Loucy (cell line): ENCODE measurements at regions not wholly inside any gene's neighbourhood (a gene's known extent, or its start where the extent isn't known, plus 50 kb on each side); places are given as distances from the start of the nearest gene placed in this dataset.

ENCODE experiments used
- H2AFZ ChIP-seq: fragments of 200-600 bp; sonication (generic); 2 replicates; pipeline ENCODE4 v1.6.0; 2016; ENCODE audit warnings: antibody characterized with exemption, mild to moderate bottlenecking, low read length, moderate library complexity
- H3F3A ChIP-seq: fragments of 200-600 bp; 2 replicates; pipeline ENCODE4 v1.6.0; 2016; ENCODE audit warnings: antibody characterized with exemption, low read depth, mild to moderate bottlenecking
- H3K27me3 ChIP-seq: fragments of 200-600 bp; sonication (generic); 2 replicates; pipeline ENCODE4 v1.6.1; 2014; ENCODE audit warnings: low read length, mild to moderate bottlenecking; ENCODE audit not compliant: insufficient read depth, poor library complexity, severe bottlenecking
- H3K36me3 ChIP-seq: fragments of 200-600 bp; sonication (generic); 2 replicates; pipeline ENCODE4 v1.6.1; 2016; ENCODE audit warnings: low read length; ENCODE audit not compliant: insufficient read depth
- H3K4me1 ChIP-seq: fragments of 200-600 bp; sonication (generic); 2 replicates; pipeline ENCODE4 v1.5.1; 2014; ENCODE audit warnings: low read length, mild to moderate bottlenecking; ENCODE audit not compliant: insufficient read depth, poor library complexity, severe bottlenecking
- H3K4me2 ChIP-seq: fragments of 200-600 bp; sonication (generic); 2 replicates; pipeline ENCODE4 v1.6.0; 2014; ENCODE audit warnings: antibody characterized with exemption, low read length, low read depth, mild to moderate bottlenecking; ENCODE audit not compliant: poor library complexity, severe bottlenecking
- H3K4me3 ChIP-seq: fragments of 200-600 bp; sonication (generic); 2 replicates; pipeline ENCODE4 v1.5.1; 2014; ENCODE audit warnings: low read length, mild to moderate bottlenecking, mixed read lengths; ENCODE audit not compliant: poor library complexity, severe bottlenecking
- H3K79me2 ChIP-seq: fragments of 200-600 bp; sonication (generic); 2 replicates; pipeline ENCODE4 v1.6.1; 2014; ENCODE audit warnings: low read length; ENCODE audit not compliant: insufficient read depth
- H3K9ac ChIP-seq: fragments of 200-600 bp; sonication (generic); 2 replicates; pipeline ENCODE4 v1.6.0; 2014; ENCODE audit warnings: mild to moderate bottlenecking, low read depth, low read length, moderate library complexity; ENCODE audit not compliant: poor library complexity, severe bottlenecking
- H3K9me2 ChIP-seq: fragments of 200-600 bp; sonication (generic); replicated peaks from 2 replicates; pipeline ENCODE4 v1.6.1; 2016; ENCODE audit warnings: low read depth, low read length, mixed read lengths
- H3K9me3 ChIP-seq: fragments of 200-600 bp; sonication (generic); 2 replicates; pipeline ENCODE4 v1.6.1; 2014; ENCODE audit warnings: mild to moderate bottlenecking, antibody characterized with exemption, low read length, low read depth; ENCODE audit not compliant: insufficient read depth
- H4K20me1 ChIP-seq: fragments of 200-600 bp; sonication (generic); 2 replicates; pipeline ENCODE4 v1.6.0; 2014; ENCODE audit warnings: antibody characterized with exemption, low read length, mild to moderate bottlenecking; ENCODE audit not compliant: insufficient read depth, poor library complexity, severe bottlenecking
- EZH2phosphoT487 ChIP-seq: fragments of 200-600 bp; IDR thresholded peaks from 2 replicates; pipeline ENCODE4 v1.6.1; 2018; ENCODE audit warnings: antibody characterized with exemption, mild to moderate bottlenecking, moderate library complexity, borderline replicate concordance
- TF ChIP-seq, protein P1 (sequence below): fragments of 200-600 bp; sonication (generic); conservative IDR thresholded peaks from 2 replicates; pipeline ENCODE4 v1.5.1; 2014; ENCODE audit warnings: mild to moderate bottlenecking, antibody characterized with exemption, low read length

DNA sequence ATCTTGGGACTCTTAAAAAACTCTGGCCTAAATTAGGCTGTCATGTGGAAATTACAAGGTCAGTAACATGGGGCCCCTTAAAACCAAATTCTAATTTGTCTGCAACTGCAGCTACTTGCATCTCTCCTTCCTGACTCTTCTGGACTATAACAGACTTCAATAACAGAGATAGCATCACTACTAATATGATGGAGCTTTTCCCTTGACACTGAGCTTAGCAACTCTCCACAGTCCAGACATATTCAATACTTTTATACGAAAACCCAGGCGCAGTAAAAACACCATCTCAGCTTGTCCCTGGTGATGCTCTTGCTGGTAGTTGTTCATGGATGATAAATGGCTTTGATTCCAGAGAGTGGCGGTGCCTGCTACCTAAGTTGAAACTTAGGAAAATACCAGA, 850.4 kb downstream of the STIM2 start:
- H3K36me3 ChIP-seq = no peaks in the 10 kb centered on the region
- H3K9me2 ChIP-seq = no peaks in the 10 kb centered on the region
- no peaks in the 10 kb centered on the region for H3K9me3 ChIP-seq
- H3K4me2 ChIP-seq = no peak overlapping the region
- H2AFZ ChIP-seq = no peak overlapping the region
- TF ChIP-seq EZH2phosphoT487 = no peak
- no peaks in the 10 kb centered on the region for H4K20me1 ChIP-seq
- H3K27me3 ChIP-seq = no peaks in the 10 kb centered on the region
- no peak overlapping the region for H3K9ac ChIP-seq
- no peak overlapping the region for H3K4me3 ChIP-seq
- no peaks in the 10 kb centered on the region for H3K79me2 ChIP-seq
- no peaks in the 10 kb centered on the region for H3K4me1 ChIP-seq
- no peaks in the 10 kb centered on the region for H3F3A ChIP-seq

DNA sequence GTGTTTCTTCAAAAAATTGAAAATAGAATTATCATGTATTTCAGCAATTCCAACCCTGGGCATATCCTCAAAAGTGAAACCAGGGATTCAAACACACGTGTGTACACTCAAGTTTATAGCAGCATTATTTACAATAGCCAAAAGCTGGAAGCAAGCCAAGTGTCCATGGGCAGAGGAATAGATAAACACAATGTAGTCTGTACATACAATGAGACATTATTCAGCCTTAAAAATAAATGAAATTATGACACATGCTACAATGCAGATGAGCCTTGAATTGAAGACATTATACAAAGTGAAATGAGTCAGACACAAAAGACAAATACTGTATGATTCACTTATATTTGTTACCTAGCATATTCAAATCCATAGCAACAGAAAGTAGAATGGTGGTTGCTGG, 853.4 kb downstream of the STIM2 start:
- no peaks in the 10 kb centered on the region for H3K4me1 ChIP-seq
- no peaks in the 10 kb centered on the region for H3K9me3 ChIP-seq
- no peaks in the 10 kb centered on the region for H3F3A ChIP-seq
- H3K9me2 ChIP-seq = no peaks in the 10 kb centered on the region; the same call in 1 of the 2 replicates
- no peak overlapping the region for H3K9ac ChIP-seq
- no peaks in the 10 kb centered on the region for H3K36me3 ChIP-seq
- H3K27me3 ChIP-seq = no peaks in the 10 kb centered on the region
- H4K20me1 ChIP-seq = no peaks in the 10 kb centered on the region
- H3K4me2 ChIP-seq = no peak overlapping the region
- no peak overlapping the region for H3K4me3 ChIP-seq
- no peaks in the 10 kb centered on the region for H3K79me2 ChIP-seq
- no peak overlapping the region for H2AFZ ChIP-seq
- TF ChIP-seq EZH2phosphoT487 = no peak
- TF ChIP-seq, protein P1, sequence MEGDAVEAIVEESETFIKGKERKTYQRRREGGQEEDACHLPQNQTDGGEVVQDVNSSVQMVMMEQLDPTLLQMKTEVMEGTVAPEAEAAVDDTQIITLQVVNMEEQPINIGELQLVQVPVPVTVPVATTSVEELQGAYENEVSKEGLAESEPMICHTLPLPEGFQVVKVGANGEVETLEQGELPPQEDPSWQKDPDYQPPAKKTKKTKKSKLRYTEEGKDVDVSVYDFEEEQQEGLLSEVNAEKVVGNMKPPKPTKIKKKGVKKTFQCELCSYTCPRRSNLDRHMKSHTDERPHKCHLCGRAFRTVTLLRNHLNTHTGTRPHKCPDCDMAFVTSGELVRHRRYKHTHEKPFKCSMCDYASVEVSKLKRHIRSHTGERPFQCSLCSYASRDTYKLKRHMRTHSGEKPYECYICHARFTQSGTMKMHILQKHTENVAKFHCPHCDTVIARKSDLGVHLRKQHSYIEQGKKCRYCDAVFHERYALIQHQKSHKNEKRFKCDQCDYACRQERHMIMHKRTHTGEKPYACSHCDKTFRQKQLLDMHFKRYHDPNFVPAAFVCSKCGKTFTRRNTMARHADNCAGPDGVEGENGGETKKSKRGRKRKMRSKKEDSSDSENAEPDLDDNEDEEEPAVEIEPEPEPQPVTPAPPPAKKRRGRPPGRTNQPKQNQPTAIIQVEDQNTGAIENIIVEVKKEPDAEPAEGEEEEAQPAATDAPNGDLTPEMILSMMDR = no peak

DNA sequence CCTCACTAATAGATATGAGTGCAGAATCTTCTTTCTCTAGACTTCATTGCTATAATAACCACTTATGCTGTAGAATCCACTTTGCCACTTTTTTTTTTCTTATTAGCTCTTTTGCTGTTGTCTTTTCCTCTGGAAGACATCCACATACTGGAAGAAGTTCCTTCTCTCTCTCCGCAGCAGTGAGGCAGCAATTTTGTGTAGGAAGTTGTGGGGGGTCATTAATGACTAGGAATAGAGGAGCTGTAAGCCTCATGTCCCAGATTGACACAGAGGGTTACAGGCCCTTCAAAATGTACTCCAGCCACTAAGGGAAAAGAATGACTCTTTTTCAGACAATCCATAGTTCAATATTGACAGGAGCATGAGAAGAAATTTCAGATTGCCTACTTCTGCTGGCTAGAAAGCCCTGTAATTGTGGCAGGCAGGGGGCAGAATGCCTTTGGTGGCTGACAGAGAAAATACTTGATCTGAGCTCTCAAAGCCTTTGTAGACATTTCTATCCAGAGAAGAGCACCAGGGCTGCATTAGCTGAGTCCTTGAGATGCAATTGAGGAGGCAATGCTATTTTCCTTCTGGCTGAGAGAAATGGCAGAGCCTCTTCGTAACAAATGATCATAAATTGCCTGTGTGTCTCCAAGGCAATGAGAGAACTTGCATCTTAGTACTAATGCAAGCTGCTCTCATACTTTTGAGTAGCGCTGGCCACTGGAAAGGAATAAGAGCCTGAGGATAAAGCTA, 856.2 kb downstream of the STIM2 start:
- Histone ChIP-seq H3K4me2 (no peak overlapping the region), H3K9me3 (no peaks in the 10 kb centered on the region), H3K27me3 (no peaks in the 10 kb centered on the region), H3K36me3 (no peaks in the 10 kb centered on the region), H2AFZ (no peak overlapping the region), H3K79me2 (no peaks in the 10 kb centered on the region), H3K4me3 (no peak overlapping the region), H3K9me2 (no peaks in the 10 kb centered on the region; the same call in 1 of the 2 replicates), H3K9ac (no peak overlapping the region), H3K4me1 (no peaks in the 10 kb centered on the region), H3F3A (no peaks in the 10 kb centered on the region), H4K20me1 (no peaks in the 10 kb centered on the region)
- TF ChIP-seq, protein P1 = no peak
- no peak for TF ChIP-seq EZH2phosphoT487

DNA sequence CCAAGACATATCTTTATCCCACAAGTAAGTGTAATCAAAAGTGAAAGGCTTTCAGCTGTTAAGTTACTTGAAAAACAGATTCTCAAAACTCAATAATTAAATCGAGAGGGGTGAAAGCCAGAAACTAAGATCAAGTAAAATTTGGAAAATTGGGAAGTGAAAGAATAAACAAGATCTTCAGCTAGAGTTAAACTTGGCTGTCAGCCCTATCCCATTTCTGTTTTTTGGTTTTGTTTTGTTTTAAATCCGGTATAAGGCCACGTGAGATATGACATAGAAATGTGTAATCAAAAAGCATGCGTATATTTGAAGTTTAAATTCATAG, 856.8 kb downstream of the STIM2 start:
- H3K9me2 ChIP-seq = no peaks in the 10 kb centered on the region; the same call in 1 of the 2 replicates
- H3K4me2 ChIP-seq = no peak overlapping the region
- H2AFZ ChIP-seq = no peak overlapping the region
- H4K20me1 ChIP-seq = no peaks in the 10 kb centered on the region
- H3F3A ChIP-seq = no peaks in the 10 kb centered on the region
- no peaks in the 10 kb centered on the region for H3K9me3 ChIP-seq
- H3K79me2 ChIP-seq = no peaks in the 10 kb centered on the region
- no peaks in the 10 kb centered on the region for H3K36me3 ChIP-seq
- no peaks in the 10 kb centered on the region for H3K4me1 ChIP-seq
- no peak overlapping the region for H3K4me3 ChIP-seq
- TF ChIP-seq EZH2phosphoT487 = no peak
- TF ChIP-seq, protein P1 = no peak
- no peaks in the 10 kb centered on the region for H3K27me3 ChIP-seq
- no peak overlapping the region for H3K9ac ChIP-seq
